Upper lobe of right lung (tissue), 1 donor: ENCODE measurements at regions not wholly inside any gene's neighbourhood (a gene's known extent, or its start where the extent isn't known, plus 50 kb on each side); places are given as distances from the start of the nearest gene placed in this dataset.
A peak's percentile ranks its signal among the peaks of the same experiment; 100 is the strongest.

Experiments
- ATAC-seq: fragments of 200-7000 bp; cut with Tn5 transposase; one replicate; pipeline ENCODE4 v1.9.1; 2020; ENCODE audit warnings: mild to moderate bottlenecking, moderate library complexity
- DNase-seq: peaks from one replicate; pipeline ENCODE4 v3.0.0-alpha.2; 2020
- H3K27ac ChIP-seq: fragments of 200-600 bp; one replicate; pipeline ENCODE4 v1.8.0; 2022
- H3K27me3 ChIP-seq: fragments of 200-600 bp; one replicate; pipeline ENCODE4 v1.8.0; 2022; ENCODE audit warnings: mild to moderate bottlenecking
- H3K36me3 ChIP-seq: fragments of 200-600 bp; one replicate; pipeline ENCODE4 v1.8.0; 2022
- H3K4me1 ChIP-seq: fragments of 200-600 bp; one replicate; pipeline ENCODE4 v1.8.0; 2022
- H3K4me3 ChIP-seq: fragments of 200-600 bp; one replicate; pipeline ENCODE4 v1.8.0; 2022; ENCODE audit warnings: mild to moderate bottlenecking
- H3K9me3 ChIP-seq: fragments of 200-600 bp; one replicate; pipeline ENCODE4 v1.8.0; 2022
- intact Hi-C: fragments of 100-400 bp; cut with DNase I; formaldehyde crosslinking; loops from one replicate; pipeline ENCODE4 v1.11.0; 2022
- TF ChIP-seq, protein P1 (sequence below): fragments of 200-600 bp; IDR thresholded peaks from one replicate; pipeline ENCODE4 v1.8.0; 2022; ENCODE audit warnings: antibody characterized with exemption
- donor health status: DM: no; HTN: yes; CAD: no; lungs with severe emphysema.

DNA sequence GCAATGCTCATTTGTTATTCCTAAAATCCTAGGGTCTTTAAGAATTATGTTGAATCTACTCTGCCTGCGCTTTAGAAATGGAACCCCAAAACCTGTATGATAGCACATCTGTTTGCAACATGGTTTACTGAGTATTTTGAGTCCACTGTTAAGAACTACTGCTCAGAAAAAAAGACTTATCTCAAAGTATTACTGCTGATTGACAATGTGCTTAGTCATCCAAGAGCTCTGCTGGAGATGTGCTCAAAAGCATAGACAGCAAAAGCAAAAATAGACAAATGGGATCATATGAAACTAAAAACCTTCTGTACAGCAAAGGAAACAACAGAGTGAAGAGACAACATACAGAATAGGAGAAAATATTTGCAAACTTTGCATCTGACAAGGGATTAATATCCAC lies 107.0 kb downstream of the CTH start:
- no peak overlapping the region for H3K27ac ChIP-seq
- no peak for DNase-seq
- TF ChIP-seq, protein P1, sequence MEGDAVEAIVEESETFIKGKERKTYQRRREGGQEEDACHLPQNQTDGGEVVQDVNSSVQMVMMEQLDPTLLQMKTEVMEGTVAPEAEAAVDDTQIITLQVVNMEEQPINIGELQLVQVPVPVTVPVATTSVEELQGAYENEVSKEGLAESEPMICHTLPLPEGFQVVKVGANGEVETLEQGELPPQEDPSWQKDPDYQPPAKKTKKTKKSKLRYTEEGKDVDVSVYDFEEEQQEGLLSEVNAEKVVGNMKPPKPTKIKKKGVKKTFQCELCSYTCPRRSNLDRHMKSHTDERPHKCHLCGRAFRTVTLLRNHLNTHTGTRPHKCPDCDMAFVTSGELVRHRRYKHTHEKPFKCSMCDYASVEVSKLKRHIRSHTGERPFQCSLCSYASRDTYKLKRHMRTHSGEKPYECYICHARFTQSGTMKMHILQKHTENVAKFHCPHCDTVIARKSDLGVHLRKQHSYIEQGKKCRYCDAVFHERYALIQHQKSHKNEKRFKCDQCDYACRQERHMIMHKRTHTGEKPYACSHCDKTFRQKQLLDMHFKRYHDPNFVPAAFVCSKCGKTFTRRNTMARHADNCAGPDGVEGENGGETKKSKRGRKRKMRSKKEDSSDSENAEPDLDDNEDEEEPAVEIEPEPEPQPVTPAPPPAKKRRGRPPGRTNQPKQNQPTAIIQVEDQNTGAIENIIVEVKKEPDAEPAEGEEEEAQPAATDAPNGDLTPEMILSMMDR, result no peak
- no peaks in the 10 kb centered on the region for H3K9me3 ChIP-seq
- H3K4me1 ChIP-seq, result no peaks in the 10 kb centered on the region
- H3K4me3 ChIP-seq, result no peak overlapping the region
- H3K36me3 ChIP-seq, result no peaks in the 10 kb centered on the region
- intact Hi-C loops, result loop anchor here (10.0 kb wide), 1 partner anchor 393 kb away; no protein-coding TSS in a partner anchor
- ATAC-seq, result no peak
- H3K27me3 ChIP-seq, result no peaks in the 10 kb centered on the region

DNA sequence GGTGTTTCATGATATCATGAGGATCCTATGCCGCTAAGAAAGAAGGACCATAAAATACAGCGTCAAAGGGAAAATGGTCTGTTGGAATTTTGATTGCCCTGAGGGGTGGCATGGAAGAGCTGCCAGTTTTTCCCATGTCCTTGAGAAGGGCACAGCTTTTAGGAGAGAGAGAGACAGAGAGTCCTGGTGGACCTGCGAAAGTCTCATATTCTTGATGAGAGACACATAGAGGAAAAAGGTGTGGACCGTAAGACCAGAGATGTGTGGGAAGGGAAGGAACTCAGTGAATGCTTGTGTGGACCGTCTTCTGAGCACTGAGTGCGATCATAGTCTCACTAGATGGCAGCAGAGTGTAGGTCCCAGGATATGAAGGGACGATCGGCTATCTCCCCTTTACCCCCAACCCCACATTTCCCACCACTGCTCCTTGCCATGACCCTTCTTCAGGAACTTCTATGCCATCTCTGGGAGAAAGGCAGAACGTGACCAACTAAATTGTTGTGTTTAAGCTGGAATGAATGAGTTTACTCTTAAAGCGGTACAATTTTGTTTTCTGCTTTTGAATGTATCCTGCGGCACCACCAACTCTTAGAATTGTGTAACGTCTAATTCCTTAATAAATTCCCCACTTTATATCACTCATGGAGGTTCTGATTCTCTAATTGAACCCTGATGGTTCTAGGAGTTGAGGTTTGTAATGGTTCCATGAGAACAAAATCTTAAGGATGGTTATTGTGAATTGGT lies 117.7 kb downstream of the CTH start:
- ATAC-seq (peak; percentile 79), DNase-seq (no peak)
- TF ChIP-seq, protein P1, result peak; percentile 58
- Histone ChIP-seq H3K27ac (no peak overlapping the region), H3K27me3 (no peaks in the 10 kb centered on the region), H3K4me3 (no peak overlapping the region), H3K36me3 (no peaks in the 10 kb centered on the region), H3K9me3 (no peaks in the 10 kb centered on the region), H3K4me1 (no peaks in the 10 kb centered on the region)
- intact Hi-C loops, result no loop called here

DNA sequence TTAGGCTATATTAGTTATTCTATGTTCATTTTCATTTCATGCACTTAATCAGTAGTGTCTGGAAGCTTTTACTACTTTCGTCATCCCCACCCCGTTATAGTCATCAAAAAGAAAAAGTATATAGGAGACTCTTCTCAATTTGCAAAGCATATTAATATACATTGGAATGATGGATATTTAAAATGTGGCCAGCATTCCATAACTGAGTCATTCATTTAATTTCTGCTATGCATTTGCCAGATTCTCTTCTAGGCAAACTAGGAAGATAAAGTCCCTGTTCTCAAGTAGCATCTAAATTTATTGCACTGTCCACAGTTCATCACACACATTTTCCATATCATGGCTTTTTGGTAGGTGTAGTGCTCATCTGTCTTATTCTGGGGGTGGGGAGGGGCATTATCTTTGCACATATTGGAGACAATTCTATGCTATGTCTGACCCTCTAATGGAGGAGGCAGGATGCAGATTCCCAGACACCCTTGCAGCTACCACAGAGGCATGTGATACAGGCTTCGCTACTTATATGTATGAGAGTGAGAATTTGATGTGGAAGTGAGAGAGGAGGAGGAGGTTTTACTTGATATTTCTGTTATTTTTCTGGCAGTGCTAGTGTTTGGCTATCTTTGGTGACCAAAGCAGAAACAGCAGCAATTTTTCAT lies 125.8 kb downstream of the CTH start:
- intact Hi-C loops, result no loop called here
- Histone ChIP-seq H3K4me1 (no peaks in the 10 kb centered on the region), H3K27me3 (peaks cover 4% of the 10 kb centered on the region), H3K36me3 (no peaks in the 10 kb centered on the region), H3K9me3 (no peaks in the 10 kb centered on the region), H3K4me3 (no peak overlapping the region), H3K27ac (no peak overlapping the region)
- ATAC-seq, result no peak
- DNase-seq, result no peak
- TF ChIP-seq, protein P1, result no peak

DNA sequence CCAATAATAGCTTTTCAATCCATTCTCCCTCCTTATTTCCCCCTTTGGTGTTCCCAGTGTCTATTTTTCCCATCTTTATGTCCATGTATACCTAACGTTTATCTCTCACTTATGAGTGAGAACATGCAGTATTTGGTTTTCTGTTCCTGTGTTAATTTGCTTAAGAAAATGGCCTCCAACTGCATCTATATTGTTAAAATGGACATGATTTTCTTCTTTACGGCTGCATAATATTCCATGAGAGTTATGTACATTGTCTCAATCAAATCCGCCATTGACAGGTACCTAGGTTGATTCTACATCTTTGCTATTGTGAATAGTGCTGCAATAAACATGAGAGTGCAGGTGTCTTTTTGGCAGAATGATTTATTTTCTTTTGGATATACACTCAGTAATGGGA lies 126.7 kb downstream of the CTH start:
- H3K36me3 ChIP-seq, result no peaks in the 10 kb centered on the region

DNA sequence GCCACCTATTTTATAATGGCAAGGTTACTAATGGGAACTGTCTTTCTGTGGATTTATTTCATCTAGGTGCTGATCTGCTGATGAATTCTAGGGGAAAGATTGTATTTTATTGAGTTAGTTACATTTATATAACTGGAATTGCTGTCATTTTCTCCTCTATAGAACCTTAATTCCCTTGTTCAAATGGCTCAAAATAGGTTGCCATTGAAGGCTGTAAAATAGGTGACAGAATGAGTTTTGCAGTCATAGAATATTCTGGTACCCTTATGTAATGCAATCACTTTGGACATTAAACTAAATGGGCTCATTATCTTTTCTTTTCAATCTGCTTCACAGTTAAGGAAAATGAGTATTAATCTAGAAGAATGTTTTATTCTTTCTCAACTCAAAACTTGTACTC lies 131.0 kb downstream of the CTH start:
- no peaks in the 10 kb centered on the region for H3K36me3 ChIP-seq
- TF ChIP-seq, protein P1, result no peak
- H3K4me3 ChIP-seq, result no peak overlapping the region
- ATAC-seq, result no peak
- DNase-seq, result no peak
- intact Hi-C loops, result no loop called here
- H3K27me3 ChIP-seq, result peaks cover 4% of the 10 kb centered on the region
- H3K9me3 ChIP-seq, result no peaks in the 10 kb centered on the region
- no peaks in the 10 kb centered on the region for H3K4me1 ChIP-seq
- H3K27ac ChIP-seq, result no peak overlapping the region

More for the DNA sequence above, 126.7 kb downstream of the CTH start:
- Histone ChIP-seq H3K4me3 (no peak overlapping the region), H3K27ac (no peak overlapping the region), H3K27me3 (peaks cover 4% of the 10 kb centered on the region), H3K9me3 (no peaks in the 10 kb centered on the region), H3K4me1 (no peaks in the 10 kb centered on the region)
- ATAC-seq (no peak), DNase-seq (no peak)
- intact Hi-C loops, result no loop called here
- TF ChIP-seq, protein P1, result no peak
